Astrocyte (in vitro differentiated cells and primary cell): ENCODE measurements at regions not wholly inside any gene's neighbourhood (a gene's known extent, or its start where the extent isn't known, plus 50 kb on each side); places are given as distances from the start of the nearest gene placed in this dataset.

Experiments used
- DNase-seq: peaks from one replicate; pipeline ENCODE4 v3.0.0-alpha.2; 2010; ENCODE audit warnings: low read depth
- FAIRE-seq: peaks from 2 replicates; lab custom pipeline; 2011; peaks lifted over from hg19 to GRCh38; lab: Jason Lieb, UNC
- H2AFZ ChIP-seq: 2 replicates; pipeline ENCODE4 v1.6.0; 2012; ENCODE audit warnings: low read depth, low read length, inconsistent platforms
- H3K27ac ChIP-seq: 2 replicates; pipeline ENCODE4 v1.5.1; 2011; ENCODE audit warnings: low read depth, low read length, inconsistent platforms
- H3K27me3 ChIP-seq: 2 replicates; pipeline ENCODE4 v1.6.0; 2011; ENCODE audit warnings: low read length, inconsistent platforms; ENCODE audit not compliant: insufficient read depth
- H3K36me3 ChIP-seq: 2 replicates; pipeline ENCODE4 v1.5.1; 2011; ENCODE audit warnings: low read length, inconsistent platforms; ENCODE audit not compliant: insufficient read depth
- H3K4me1 ChIP-seq: 2 replicates; pipeline ENCODE4 v1.5.1; 2011; ENCODE audit warnings: low read length, inconsistent platforms; ENCODE audit not compliant: insufficient read depth
- H3K4me2 ChIP-seq: 2 replicates; pipeline ENCODE4 v1.6.0; 2012; ENCODE audit warnings: low read length, inconsistent platforms
- H3K4me3 ChIP-seq: 2 replicates; pipeline ENCODE4 v1.5.1; 2011; ENCODE audit warnings: low read depth, mild to moderate bottlenecking, low read length, inconsistent platforms; ENCODE audit not compliant: insufficient read depth
- H3K79me2 ChIP-seq: 2 replicates; pipeline ENCODE4 v1.6.0; 2012; ENCODE audit warnings: mild to moderate bottlenecking, low read length, inconsistent platforms; ENCODE audit not compliant: insufficient read depth
- H3K9ac ChIP-seq: 2 replicates; pipeline ENCODE4 v1.6.0; 2012; ENCODE audit warnings: mild to moderate bottlenecking, low read length, inconsistent platforms
- H3K9me3 ChIP-seq: 2 replicates; pipeline ENCODE4 v1.5.1; 2012; ENCODE audit warnings: low read depth, mild to moderate bottlenecking, low read length, inconsistent platforms; ENCODE audit not compliant: insufficient read depth
- H4K20me1 ChIP-seq: 2 replicates; pipeline ENCODE4 v1.6.0; 2012; ENCODE audit warnings: low read length, inconsistent platforms; ENCODE audit not compliant: insufficient read depth
- H3K27ac Mint-ChIP-seq: one replicate; pipeline ENCODE4 v1.8.0; 2021; ENCODE audit warnings: mild to moderate bottlenecking, mixed read lengths; ENCODE audit not compliant: unreplicated experiment
- H3K27me3 Mint-ChIP-seq: one replicate; pipeline ENCODE4 v1.8.0; 2021; ENCODE audit warnings: low read depth, mixed read lengths; ENCODE audit not compliant: unreplicated experiment
- H3K36me3 Mint-ChIP-seq: one replicate; pipeline ENCODE4 v1.8.0; 2021; ENCODE audit warnings: low read depth, mixed read lengths; ENCODE audit not compliant: unreplicated experiment
- H3K4me1 Mint-ChIP-seq: one replicate; pipeline ENCODE4 v1.8.0; 2021; ENCODE audit warnings: low read depth, mixed read lengths; ENCODE audit not compliant: unreplicated experiment
- H3K4me3 Mint-ChIP-seq: one replicate; pipeline ENCODE4 v1.8.0; 2021; ENCODE audit warnings: mild to moderate bottlenecking, moderate library complexity, mixed read lengths; ENCODE audit not compliant: unreplicated experiment
- H3K9me3 Mint-ChIP-seq: one replicate; pipeline ENCODE4 v1.8.0; 2021; ENCODE audit warnings: mild to moderate bottlenecking, mixed read lengths; ENCODE audit not compliant: unreplicated experiment
- EZH2 ChIP-seq: IDR thresholded peaks from 2 replicates; pipeline ENCODE4 v1.6.1; 2012; ENCODE audit warnings: mild to moderate bottlenecking, low read length, inconsistent platforms; ENCODE audit not compliant: insufficient read depth
- TF ChIP-seq, protein P1 (sequence below): IDR thresholded peaks from 2 replicates; pipeline ENCODE4 v1.5.1; 2011; ENCODE audit warnings: low read depth, mild to moderate bottlenecking, inconsistent platforms, low read length, moderate library complexity; ENCODE audit not compliant: insufficient read depth

DNA sequence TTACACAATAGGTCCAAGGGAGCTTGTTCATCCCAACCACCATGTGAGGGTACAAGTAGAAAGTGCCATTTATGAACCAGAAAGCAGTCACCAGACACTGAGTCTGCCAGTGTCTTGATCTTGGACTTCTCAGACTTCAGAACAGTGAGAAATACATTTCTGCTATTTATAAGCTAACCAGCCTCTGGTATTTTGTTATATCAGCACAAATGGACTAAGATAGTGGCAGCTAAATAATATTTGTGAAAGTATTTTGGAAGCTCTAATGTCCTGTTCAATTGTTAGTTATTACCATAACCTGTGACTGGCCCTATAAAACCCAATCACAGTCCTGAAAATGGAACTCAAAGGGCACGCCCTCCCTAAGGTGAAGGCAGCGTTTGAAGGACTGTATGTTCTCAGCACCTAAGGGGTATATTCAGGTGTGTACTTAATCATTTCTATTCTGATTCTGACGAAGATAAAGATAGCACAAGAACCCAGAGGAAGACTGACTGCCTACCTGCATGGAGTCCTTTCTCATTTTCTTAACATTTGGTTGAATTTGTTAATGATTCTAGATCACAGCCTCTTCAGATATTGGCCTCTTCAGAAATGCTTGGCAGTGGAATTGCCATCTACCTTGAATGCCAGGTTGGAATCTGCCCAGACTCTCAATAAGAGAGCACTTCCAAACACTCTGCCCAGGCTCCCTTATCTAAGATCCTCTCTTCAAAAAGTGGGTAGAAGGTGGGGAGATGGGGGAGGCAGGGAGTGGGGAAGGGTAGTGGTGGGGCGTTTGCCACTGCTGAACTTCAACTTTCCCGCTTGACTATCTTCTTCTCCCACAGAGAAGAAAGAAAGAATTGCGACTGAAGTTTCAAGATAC lies 104.0 kb upstream of the PPP2R5A start:
- Histone ChIP-seq H3K9ac (no peak overlapping the region), H3K27me3 (no peaks in the 10 kb centered on the region), H3K36me3 (no peaks in the 10 kb centered on the region), H3K4me1 (peaks cover 7% of the 10 kb centered on the region), H3K27ac (no peak overlapping the region), H2AFZ (no peak overlapping the region), H3K4me2 (no peak overlapping the region), H3K4me3 (no peak overlapping the region), H4K20me1 (no peaks in the 10 kb centered on the region), H3K79me2 (no peaks in the 10 kb centered on the region), H3K9me3 (no peaks in the 10 kb centered on the region)
- Mint-ChIP-seq H3K4me1 (peaks cover 11% of the 10 kb centered on the region), H3K4me3 (no peak overlapping the region), H3K9me3 (peaks cover 3% of the 10 kb centered on the region), H3K27ac (no peak overlapping the region), H3K27me3 (peaks cover 2% of the 10 kb centered on the region), H3K36me3 (no peaks in the 10 kb centered on the region)
- TF ChIP-seq EZH2: no peak
- TF ChIP-seq, protein P1, sequence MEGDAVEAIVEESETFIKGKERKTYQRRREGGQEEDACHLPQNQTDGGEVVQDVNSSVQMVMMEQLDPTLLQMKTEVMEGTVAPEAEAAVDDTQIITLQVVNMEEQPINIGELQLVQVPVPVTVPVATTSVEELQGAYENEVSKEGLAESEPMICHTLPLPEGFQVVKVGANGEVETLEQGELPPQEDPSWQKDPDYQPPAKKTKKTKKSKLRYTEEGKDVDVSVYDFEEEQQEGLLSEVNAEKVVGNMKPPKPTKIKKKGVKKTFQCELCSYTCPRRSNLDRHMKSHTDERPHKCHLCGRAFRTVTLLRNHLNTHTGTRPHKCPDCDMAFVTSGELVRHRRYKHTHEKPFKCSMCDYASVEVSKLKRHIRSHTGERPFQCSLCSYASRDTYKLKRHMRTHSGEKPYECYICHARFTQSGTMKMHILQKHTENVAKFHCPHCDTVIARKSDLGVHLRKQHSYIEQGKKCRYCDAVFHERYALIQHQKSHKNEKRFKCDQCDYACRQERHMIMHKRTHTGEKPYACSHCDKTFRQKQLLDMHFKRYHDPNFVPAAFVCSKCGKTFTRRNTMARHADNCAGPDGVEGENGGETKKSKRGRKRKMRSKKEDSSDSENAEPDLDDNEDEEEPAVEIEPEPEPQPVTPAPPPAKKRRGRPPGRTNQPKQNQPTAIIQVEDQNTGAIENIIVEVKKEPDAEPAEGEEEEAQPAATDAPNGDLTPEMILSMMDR: no peak
- DNase-seq (no peak), FAIRE-seq (no peak)

DNA sequence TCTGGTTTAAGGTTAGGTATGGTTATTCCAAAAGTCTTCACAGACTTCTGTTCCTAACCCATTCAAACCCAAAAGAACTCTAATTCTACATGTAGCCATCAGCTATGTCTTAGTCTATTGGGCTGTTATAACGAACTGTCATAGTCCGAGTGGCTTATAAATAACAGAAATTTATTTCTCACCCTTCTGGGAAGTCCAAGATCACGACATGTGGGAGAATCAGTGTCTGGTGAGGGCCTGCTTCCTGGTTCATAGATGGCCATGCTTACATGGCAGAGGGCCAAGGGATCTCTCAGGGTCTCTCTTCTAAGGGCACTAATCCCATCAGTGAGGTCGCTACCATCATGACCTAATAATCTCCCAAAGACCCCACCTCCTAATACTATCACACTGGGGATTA lies 103.0 kb upstream of the PPP2R5A start:
- no peak overlapping the region for H3K4me3 Mint-ChIP-seq
- H3K4me1 Mint-ChIP-seq: peaks cover 11% of the 10 kb centered on the region
- no peak overlapping the region for H2AFZ ChIP-seq
- H3K4me3 ChIP-seq: no peak overlapping the region
- FAIRE-seq: no peak
- DNase-seq: no peak
- peaks cover 3% of the 10 kb centered on the region for H3K9me3 Mint-ChIP-seq
- TF ChIP-seq, protein P1: no peak
- no peak for TF ChIP-seq EZH2
- H3K79me2 ChIP-seq: no peaks in the 10 kb centered on the region
- no peaks in the 10 kb centered on the region for H3K36me3 ChIP-seq
- H3K27ac Mint-ChIP-seq: no peak overlapping the region
- H3K27ac ChIP-seq: no peak overlapping the region
- H3K4me2 ChIP-seq: no peak overlapping the region
- no peak overlapping the region for H3K9ac ChIP-seq
- H3K9me3 ChIP-seq: no peaks in the 10 kb centered on the region
- no peaks in the 10 kb centered on the region for H3K36me3 Mint-ChIP-seq
- H3K4me1 ChIP-seq: peaks cover 7% of the 10 kb centered on the region
- H4K20me1 ChIP-seq: no peaks in the 10 kb centered on the region
- no peaks in the 10 kb centered on the region for H3K27me3 ChIP-seq
- H3K27me3 Mint-ChIP-seq: peaks cover 2% of the 10 kb centered on the region

DNA sequence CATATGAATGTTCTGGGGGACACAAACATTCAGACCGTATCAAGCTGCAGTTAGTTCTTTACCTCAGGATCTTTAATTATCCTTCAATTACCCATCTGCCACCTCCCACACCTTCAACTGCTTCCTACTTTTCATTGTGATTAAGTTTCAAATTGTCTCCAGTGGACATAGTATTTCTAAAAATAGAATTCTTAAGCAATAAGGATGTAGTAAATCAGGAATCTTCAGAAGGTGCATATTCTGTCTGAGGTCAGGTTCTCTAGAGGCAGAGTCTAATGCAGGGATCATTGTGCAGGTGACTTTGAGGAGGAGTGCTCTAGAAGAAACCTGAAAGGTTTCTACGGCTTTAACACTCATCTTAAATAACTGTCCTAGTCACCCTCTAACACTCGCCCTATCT lies 102.6 kb upstream of the PPP2R5A start:
- Histone ChIP-seq H3K36me3 (no peaks in the 10 kb centered on the region), H4K20me1 (no peaks in the 10 kb centered on the region), H3K4me2 (no peak overlapping the region), H3K4me3 (no peak overlapping the region), H3K9me3 (no peaks in the 10 kb centered on the region), H3K9ac (no peak overlapping the region), H3K27me3 (no peaks in the 10 kb centered on the region), H3K4me1 (peaks cover 7% of the 10 kb centered on the region), H3K79me2 (no peaks in the 10 kb centered on the region), H3K27ac (no peak overlapping the region), H2AFZ (no peak overlapping the region)
- TF ChIP-seq, protein P1: no peak
- Mint-ChIP-seq H3K4me1 (peaks cover 11% of the 10 kb centered on the region), H3K27me3 (peaks cover 2% of the 10 kb centered on the region), H3K9me3 (peaks cover 3% of the 10 kb centered on the region), H3K36me3 (no peaks in the 10 kb centered on the region), H3K4me3 (no peak overlapping the region), H3K27ac (no peak overlapping the region)
- FAIRE-seq: no peak
- no peak for DNase-seq
